ENCODE measurements at regions not wholly inside any gene's neighbourhood (a gene's known extent, or its start where the extent isn't known, plus 50 kb on each side); places are given as distances from the start of the nearest gene placed in this dataset.
"Not testable (repeated sequence)": the region's sequence is repeated elsewhere in the genome, so short reads cannot be mapped to it uniquely, and the experiment has no call there.

- not testable (repeated sequence) for H3K27me3 ChIP-seq (ENCODE audit: control insufficient read depth in 1 of 2, insufficient read depth in 2 of 2, low read length in 2 of 2); H3K4me1 ChIP-seq (ENCODE audit: control insufficient read depth in 1 of 2, insufficient read depth in 2 of 2, low read length in 2 of 2); H3K36me3 ChIP-seq (ENCODE audit: control insufficient read depth in 1 of 2, insufficient read depth in 2 of 2, low read length in 2 of 2); H3K9ac ChIP-seq (ENCODE audit: low read depth in 1 of 2, low read length in 2 of 2); H3K9me3 ChIP-seq (ENCODE audit: control insufficient read depth in 1 of 2, low read length in 2 of 2); H3K27ac ChIP-seq (ENCODE audit: low read depth, low read length); H3K4me3 ChIP-seq (ENCODE audit: low read depth in 1 of 2, low read length in 2 of 2)
Observed at GRCh38 chr4:130037866-130038265, 941.9 kb downstream of the C4orf33 start.

- not testable (repeated sequence) for H3K27me3 ChIP-seq (ENCODE audit: control insufficient read depth in 1 of 2, insufficient read depth in 2 of 2, low read length in 2 of 2); H3K9me3 ChIP-seq (ENCODE audit: control insufficient read depth in 1 of 2, low read length in 2 of 2); H3K9ac ChIP-seq (ENCODE audit: low read depth in 1 of 2, low read length in 2 of 2); H3K4me3 ChIP-seq (ENCODE audit: low read depth in 1 of 2, low read length in 2 of 2); H3K4me1 ChIP-seq (ENCODE audit: control insufficient read depth in 1 of 2, insufficient read depth in 2 of 2, low read length in 2 of 2); H3K36me3 ChIP-seq (ENCODE audit: control insufficient read depth in 1 of 2, insufficient read depth in 2 of 2, low read length in 2 of 2); H3K27ac ChIP-seq (ENCODE audit: low read depth, low read length)
Observed at GRCh38 chr4:130038540-130038939, 942.6 kb downstream of the C4orf33 start.

- Histone ChIP-seq H3K4me1 (ENCODE audit: control insufficient read depth in 1 of 2, insufficient read depth in 2 of 2, low read length in 2 of 2) (no peaks in the 10 kb centered on the region), H3K4me3 (ENCODE audit: low read depth in 1 of 2, low read length in 2 of 2) (no peak overlapping the region), H3K27me3 (ENCODE audit: control insufficient read depth in 1 of 2, insufficient read depth in 2 of 2, low read length in 2 of 2) (no peaks in the 10 kb centered on the region), H3K9me3 (ENCODE audit: control insufficient read depth in 1 of 2, low read length in 2 of 2) (no peaks in the 10 kb centered on the region), H3K36me3 (ENCODE audit: control insufficient read depth in 1 of 2, insufficient read depth in 2 of 2, low read length in 2 of 2) (no peaks in the 10 kb centered on the region), H3K27ac (ENCODE audit: low read depth, low read length) (no peak overlapping the region), H3K9ac (ENCODE audit: low read depth in 1 of 2, low read length in 2 of 2) (no peak overlapping the region)
Observed at GRCh38 chr4:130043732-130044160, 947.8 kb downstream of the C4orf33 start.

GRCh38 chr4:130044788-130045531 lies 949.0 kb downstream of the C4orf33 start:
- Histone ChIP-seq H3K9me3 (ENCODE audit: control insufficient read depth in 1 of 2, low read length in 2 of 2) (no peaks in the 10 kb centered on the region), H3K9ac (ENCODE audit: low read depth in 1 of 2, low read length in 2 of 2) (no peak overlapping the region), H3K4me1 (ENCODE audit: control insufficient read depth in 1 of 2, insufficient read depth in 2 of 2, low read length in 2 of 2) (no peaks in the 10 kb centered on the region), H3K36me3 (ENCODE audit: control insufficient read depth in 1 of 2, insufficient read depth in 2 of 2, low read length in 2 of 2) (no peaks in the 10 kb centered on the region), H3K27ac (ENCODE audit: low read depth, low read length) (no peak overlapping the region), H3K27me3 (ENCODE audit: control insufficient read depth in 1 of 2, insufficient read depth in 2 of 2, low read length in 2 of 2) (no peaks in the 10 kb centered on the region), H3K4me3 (ENCODE audit: low read depth in 1 of 2, low read length in 2 of 2) (no peak overlapping the region)

GRCh38 chr4:130053723-130054122 lies 957.8 kb downstream of the C4orf33 start:
- no peak overlapping the region for H3K9ac ChIP-seq (ENCODE audit: low read depth in 1 of 2, low read length in 2 of 2)
- H3K4me3 ChIP-seq (ENCODE audit: low read depth in 1 of 2, low read length in 2 of 2): no peak overlapping the region
- no peaks in the 10 kb centered on the region for H3K9me3 ChIP-seq (ENCODE audit: control insufficient read depth in 1 of 2, low read length in 2 of 2)
- no peak overlapping the region for H3K27ac ChIP-seq (ENCODE audit: low read depth, low read length)
- no peaks in the 10 kb centered on the region for H3K4me1 ChIP-seq (ENCODE audit: control insufficient read depth in 1 of 2, insufficient read depth in 2 of 2, low read length in 2 of 2)
- no peaks in the 10 kb centered on the region for H3K36me3 ChIP-seq (ENCODE audit: control insufficient read depth in 1 of 2, insufficient read depth in 2 of 2, low read length in 2 of 2)
- no peaks in the 10 kb centered on the region for H3K27me3 ChIP-seq (ENCODE audit: control insufficient read depth in 1 of 2, insufficient read depth in 2 of 2, low read length in 2 of 2)

GRCh38 chr4:130054908-130055307 lies 959.0 kb downstream of the C4orf33 start:
- no peak overlapping the region for H3K4me3 ChIP-seq (ENCODE audit: low read depth in 1 of 2, low read length in 2 of 2)
- H3K36me3 ChIP-seq (ENCODE audit: control insufficient read depth in 1 of 2, insufficient read depth in 2 of 2, low read length in 2 of 2): no peaks in the 10 kb centered on the region
- no peak overlapping the region for H3K27ac ChIP-seq (ENCODE audit: low read depth, low read length)
- no peaks in the 10 kb centered on the region for H3K27me3 ChIP-seq (ENCODE audit: control insufficient read depth in 1 of 2, insufficient read depth in 2 of 2, low read length in 2 of 2)
- no peaks in the 10 kb centered on the region for H3K9me3 ChIP-seq (ENCODE audit: control insufficient read depth in 1 of 2, low read length in 2 of 2)
- no peaks in the 10 kb centered on the region for H3K4me1 ChIP-seq (ENCODE audit: control insufficient read depth in 1 of 2, insufficient read depth in 2 of 2, low read length in 2 of 2)
- no peak overlapping the region for H3K9ac ChIP-seq (ENCODE audit: low read depth in 1 of 2, low read length in 2 of 2)

- H3K4me3 ChIP-seq (ENCODE audit: low read depth in 1 of 2, low read length in 2 of 2): no peak overlapping the region
- H3K27ac ChIP-seq (ENCODE audit: low read depth, low read length): no peak overlapping the region
- no peaks in the 10 kb centered on the region for H3K36me3 ChIP-seq (ENCODE audit: control insufficient read depth in 1 of 2, insufficient read depth in 2 of 2, low read length in 2 of 2)
- no peaks in the 10 kb centered on the region for H3K27me3 ChIP-seq (ENCODE audit: control insufficient read depth in 1 of 2, insufficient read depth in 2 of 2, low read length in 2 of 2)
- H3K4me1 ChIP-seq (ENCODE audit: control insufficient read depth in 1 of 2, insufficient read depth in 2 of 2, low read length in 2 of 2): no peaks in the 10 kb centered on the region
- H3K9me3 ChIP-seq (ENCODE audit: control insufficient read depth in 1 of 2, low read length in 2 of 2): no peaks in the 10 kb centered on the region
- H3K9ac ChIP-seq (ENCODE audit: low read depth in 1 of 2, low read length in 2 of 2): no peak overlapping the region
Observed at GRCh38 chr4:130056286-130056685, 960.3 kb downstream of the C4orf33 start.

GRCh38 chr4:130064471-130064870 lies 968.5 kb downstream of the C4orf33 start:
- H3K4me1 ChIP-seq (ENCODE audit: control insufficient read depth in 1 of 2, insufficient read depth in 2 of 2, low read length in 2 of 2): peaks cover 0 to 17% of the 10 kb centered on the region in 2 donors
- no peak overlapping the region for H3K27ac ChIP-seq (ENCODE audit: low read depth, low read length)
- H3K9me3 ChIP-seq (ENCODE audit: control insufficient read depth in 1 of 2, low read length in 2 of 2): no peaks in the 10 kb centered on the region
- no peaks in the 10 kb centered on the region for H3K27me3 ChIP-seq (ENCODE audit: control insufficient read depth in 1 of 2, insufficient read depth in 2 of 2, low read length in 2 of 2)
- H3K4me3 ChIP-seq (ENCODE audit: low read depth in 1 of 2, low read length in 2 of 2): no peak overlapping the region
- H3K9ac ChIP-seq (ENCODE audit: low read depth in 1 of 2, low read length in 2 of 2): no peak overlapping the region
- no peaks in the 10 kb centered on the region for H3K36me3 ChIP-seq (ENCODE audit: control insufficient read depth in 1 of 2, insufficient read depth in 2 of 2, low read length in 2 of 2)

- H3K9ac ChIP-seq (ENCODE audit: low read depth in 1 of 2, low read length in 2 of 2): no peak overlapping the region
- H3K27ac ChIP-seq (ENCODE audit: low read depth, low read length): no peak overlapping the region
- H3K4me1 ChIP-seq (ENCODE audit: control insufficient read depth in 1 of 2, insufficient read depth in 2 of 2, low read length in 2 of 2): peaks cover 6 to 27% of the 10 kb centered on the region in 2 donors
- no peaks in the 10 kb centered on the region for H3K27me3 ChIP-seq (ENCODE audit: control insufficient read depth in 1 of 2, insufficient read depth in 2 of 2, low read length in 2 of 2)
- H3K36me3 ChIP-seq (ENCODE audit: control insufficient read depth in 1 of 2, insufficient read depth in 2 of 2, low read length in 2 of 2): no peaks in the 10 kb centered on the region
- H3K4me3 ChIP-seq (ENCODE audit: low read depth in 1 of 2, low read length in 2 of 2): no peak overlapping the region
- no peaks in the 10 kb centered on the region for H3K9me3 ChIP-seq (ENCODE audit: control insufficient read depth in 1 of 2, low read length in 2 of 2)
Observed at GRCh38 chr4:130067419-130067818, 971.5 kb downstream of the C4orf33 start.

GRCh38 chr4:130068072-130068471 lies 972.1 kb downstream of the C4orf33 start:
- Histone ChIP-seq H3K27ac (ENCODE audit: low read depth, low read length) (no peak overlapping the region), H3K4me1 (ENCODE audit: control insufficient read depth in 1 of 2, insufficient read depth in 2 of 2, low read length in 2 of 2) (peaks cover 11 to 29% of the 10 kb centered on the region in 2 donors), H3K36me3 (ENCODE audit: control insufficient read depth in 1 of 2, insufficient read depth in 2 of 2, low read length in 2 of 2) (no peaks in the 10 kb centered on the region), H3K27me3 (ENCODE audit: control insufficient read depth in 1 of 2, insufficient read depth in 2 of 2, low read length in 2 of 2) (no peaks in the 10 kb centered on the region), H3K9me3 (ENCODE audit: control insufficient read depth in 1 of 2, low read length in 2 of 2) (no peaks in the 10 kb centered on the region), H3K4me3 (ENCODE audit: low read depth in 1 of 2, low read length in 2 of 2) (no peak overlapping the region), H3K9ac (ENCODE audit: low read depth in 1 of 2, low read length in 2 of 2) (no peak overlapping the region)
